Prostate gland (tissue), 2 donors: ENCODE measurements at regions not wholly inside any gene's neighbourhood (a gene's known extent, or its start where the extent isn't known, plus 50 kb on each side); places are given as distances from the start of the nearest gene placed in this dataset.

Experiments used
- POLR2A ChIP-seq: fragments of 450-650 bp; IDR thresholded peaks from one replicate; pipeline ENCODE4 v1.6.1; 2016; ENCODE audit warnings: antibody characterized with exemption, mild to moderate bottlenecking
- POLR2AphosphoS5 ChIP-seq: sonication (generic); formaldehyde crosslinking; IDR thresholded peaks from one replicate; pipeline ENCODE4 v1.6.1; 2017; ENCODE audit warnings: antibody characterized with exemption
- TF ChIP-seq, protein P1 (sequence below), 4 experiments: fragments of 200-600 bp in 2 of 4; fragments of 450-650 bp in 2 of 4; sonication (generic) in 2 of 4; IDR thresholded peaks; 1 replicate in 3 of 4; 2 replicates in 1 of 4; pipeline ENCODE4 v1.5.1; 2016 to 2019; ENCODE audit warnings: antibody characterized with exemption in 4 of 4, mild to moderate bottlenecking in 2 of 4, moderate library complexity in 2 of 4

DNA sequence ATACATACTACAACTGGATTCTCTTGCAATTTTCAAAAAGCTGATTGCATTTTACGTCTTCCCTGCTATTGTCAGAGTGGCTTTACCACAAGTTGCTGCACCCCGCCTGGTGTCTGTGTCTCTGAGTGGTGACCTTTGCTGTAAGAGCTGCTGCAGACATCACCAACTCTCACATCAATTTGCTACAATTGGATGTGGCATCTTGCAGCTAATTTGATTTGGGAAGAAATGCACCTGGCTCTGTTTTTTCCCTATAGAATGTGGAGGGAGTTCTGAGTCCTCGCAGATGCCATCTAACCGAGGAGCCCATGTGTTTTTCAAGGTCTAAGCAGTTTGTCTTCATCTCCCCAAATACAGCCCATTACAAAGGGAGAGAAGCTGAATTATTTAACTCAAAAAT is 73.8 kb upstream of the PHOX2B start:
- TF ChIP-seq POLR2A: no peak
- TF ChIP-seq, protein P1, sequence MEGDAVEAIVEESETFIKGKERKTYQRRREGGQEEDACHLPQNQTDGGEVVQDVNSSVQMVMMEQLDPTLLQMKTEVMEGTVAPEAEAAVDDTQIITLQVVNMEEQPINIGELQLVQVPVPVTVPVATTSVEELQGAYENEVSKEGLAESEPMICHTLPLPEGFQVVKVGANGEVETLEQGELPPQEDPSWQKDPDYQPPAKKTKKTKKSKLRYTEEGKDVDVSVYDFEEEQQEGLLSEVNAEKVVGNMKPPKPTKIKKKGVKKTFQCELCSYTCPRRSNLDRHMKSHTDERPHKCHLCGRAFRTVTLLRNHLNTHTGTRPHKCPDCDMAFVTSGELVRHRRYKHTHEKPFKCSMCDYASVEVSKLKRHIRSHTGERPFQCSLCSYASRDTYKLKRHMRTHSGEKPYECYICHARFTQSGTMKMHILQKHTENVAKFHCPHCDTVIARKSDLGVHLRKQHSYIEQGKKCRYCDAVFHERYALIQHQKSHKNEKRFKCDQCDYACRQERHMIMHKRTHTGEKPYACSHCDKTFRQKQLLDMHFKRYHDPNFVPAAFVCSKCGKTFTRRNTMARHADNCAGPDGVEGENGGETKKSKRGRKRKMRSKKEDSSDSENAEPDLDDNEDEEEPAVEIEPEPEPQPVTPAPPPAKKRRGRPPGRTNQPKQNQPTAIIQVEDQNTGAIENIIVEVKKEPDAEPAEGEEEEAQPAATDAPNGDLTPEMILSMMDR (IDR thresholded peaks at IDR 0.05): no peak
- TF ChIP-seq POLR2AphosphoS5: no peak
